ENCODE measurements at regions not wholly inside any gene's neighbourhood (a gene's known extent, or its start where the extent isn't known, plus 50 kb on each side); places are given as distances from the start of the nearest gene placed in this dataset.
"Not testable (repeated sequence)": the region's sequence is repeated elsewhere in the genome, so short reads cannot be mapped to it uniquely, and the experiment has no call there.

DNA sequence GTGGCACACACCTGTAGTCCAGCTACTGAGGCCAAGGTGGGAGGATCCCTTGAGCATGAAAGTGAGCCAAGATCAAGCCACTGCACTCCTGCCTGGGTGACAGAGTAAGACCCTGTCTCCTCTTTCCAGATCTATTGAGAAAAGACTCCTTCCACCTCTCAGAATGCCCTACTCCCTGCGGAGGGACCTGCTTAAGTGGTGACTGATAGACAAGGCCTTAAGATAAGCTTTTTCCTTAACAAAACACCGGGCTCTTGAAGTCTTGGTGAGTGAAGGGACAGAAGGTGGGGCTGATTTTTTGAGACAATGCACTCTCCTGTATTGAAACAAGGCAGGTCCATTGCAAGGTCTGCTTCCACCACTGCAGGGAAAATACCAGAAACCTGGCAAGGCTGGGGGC lies 338.4 kb upstream of the FRG2C start:
- no peak for DNase-seq

DNA sequence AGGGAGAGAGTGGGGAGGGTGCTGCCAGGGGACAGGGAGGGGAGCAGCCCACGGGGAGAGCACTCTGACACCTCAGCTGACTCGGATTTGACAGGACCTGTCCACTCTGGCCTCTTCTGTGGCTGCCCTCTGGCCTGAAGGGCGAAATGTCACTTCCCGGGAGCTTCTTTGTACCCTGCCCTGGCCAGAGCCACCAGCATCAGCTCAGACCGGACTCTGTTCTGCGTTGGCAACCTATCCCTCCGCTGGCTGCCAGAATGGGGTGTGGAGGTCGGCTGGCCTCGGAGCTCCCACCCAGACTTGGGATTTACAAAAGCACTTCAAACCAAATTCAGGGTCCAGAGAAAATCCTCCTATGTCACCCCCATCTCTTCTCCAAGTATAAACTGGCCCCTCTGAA lies 336.7 kb upstream of the FRG2C start:
- DNase-seq: no peak

- DNase-seq: no peak
Observed at GRCh38 chr3:75329476-75330097, 334.5 kb upstream of the FRG2C start.

DNA sequence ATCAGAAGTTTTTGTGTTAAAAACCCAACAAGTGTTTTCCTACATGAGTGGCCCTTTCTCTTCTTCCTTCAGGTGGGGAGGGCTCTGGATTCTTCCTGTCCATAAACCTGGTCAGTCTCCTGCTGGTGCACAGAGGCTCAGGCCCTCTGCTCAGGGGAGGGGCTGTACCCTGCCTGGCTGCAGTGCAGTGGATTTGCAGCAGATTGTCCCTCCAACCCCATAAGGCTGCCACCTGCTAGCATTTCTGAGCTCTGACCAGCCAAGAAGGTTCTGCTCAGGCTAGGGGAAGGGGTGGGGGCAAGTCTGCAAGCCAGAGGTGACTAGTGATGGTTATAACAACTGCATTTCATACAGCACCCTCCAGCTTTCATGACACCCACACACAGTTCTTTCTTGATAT lies 333.7 kb upstream of the FRG2C start:
- not testable (repeated sequence) for DNase-seq

DNA sequence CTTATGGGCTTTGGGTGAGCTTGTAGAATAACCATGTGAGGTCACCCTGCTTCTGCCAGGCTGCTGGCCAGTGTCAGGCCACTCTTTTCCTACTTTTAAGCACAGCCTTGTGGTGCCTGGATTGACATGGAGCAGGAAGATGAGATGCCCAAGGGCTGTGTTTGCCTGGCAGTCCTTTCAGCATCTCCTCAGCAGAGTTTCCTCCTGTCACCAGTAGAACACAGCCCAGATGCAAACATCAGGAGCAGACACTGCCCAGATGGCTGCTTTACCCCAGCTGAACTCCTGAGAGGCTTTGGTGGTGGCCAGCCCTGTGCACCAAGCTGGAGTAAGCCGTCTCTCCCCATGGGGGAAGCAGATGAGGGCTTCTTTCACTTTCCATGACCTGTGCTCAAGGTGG lies 332.0 kb upstream of the FRG2C start:
- DNase-seq: not testable (repeated sequence)

DNA sequence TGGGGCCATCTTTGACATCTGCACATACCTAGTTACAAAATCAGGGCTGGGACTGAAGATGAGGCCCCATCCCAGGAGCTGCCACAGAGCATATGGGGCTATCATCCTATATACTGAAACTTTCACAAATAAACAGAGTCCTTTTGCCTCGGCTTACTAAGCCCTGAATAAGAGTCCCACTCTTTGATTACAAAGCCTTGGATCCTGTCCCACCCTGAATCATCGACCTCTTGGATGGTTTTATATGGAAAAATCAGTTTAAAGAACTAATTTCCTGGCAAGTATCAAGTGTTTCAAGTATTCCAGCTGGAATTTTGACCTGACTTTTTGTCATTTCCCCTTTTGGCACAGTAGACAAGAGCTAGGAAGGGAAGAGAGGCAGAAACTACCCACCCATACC lies 331.3 kb upstream of the FRG2C start:
- no peak for DNase-seq

DNA sequence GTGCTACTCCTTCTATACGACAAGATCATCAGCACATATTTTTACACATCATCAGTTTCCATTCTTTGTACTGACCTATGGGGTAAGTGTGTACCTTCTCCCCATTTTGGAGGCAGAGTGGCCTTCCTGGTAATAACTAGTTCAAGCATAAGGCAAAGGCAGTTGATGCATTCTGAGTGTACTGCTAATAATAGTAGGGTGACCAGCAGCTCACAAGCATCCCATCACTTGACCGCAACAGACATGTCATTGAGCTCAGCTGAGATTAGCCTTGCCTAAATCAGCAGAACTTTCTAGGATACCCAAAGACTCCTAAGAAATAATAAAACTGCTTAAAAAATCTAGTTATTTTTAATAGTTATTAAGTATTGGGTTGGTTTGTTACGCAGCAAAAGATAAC lies 329.8 kb upstream of the FRG2C start:
- DNase-seq: no peak

- no peak for DNase-seq
Observed at GRCh38 chr3:75337226-75337900, 326.8 kb upstream of the FRG2C start.

DNA sequence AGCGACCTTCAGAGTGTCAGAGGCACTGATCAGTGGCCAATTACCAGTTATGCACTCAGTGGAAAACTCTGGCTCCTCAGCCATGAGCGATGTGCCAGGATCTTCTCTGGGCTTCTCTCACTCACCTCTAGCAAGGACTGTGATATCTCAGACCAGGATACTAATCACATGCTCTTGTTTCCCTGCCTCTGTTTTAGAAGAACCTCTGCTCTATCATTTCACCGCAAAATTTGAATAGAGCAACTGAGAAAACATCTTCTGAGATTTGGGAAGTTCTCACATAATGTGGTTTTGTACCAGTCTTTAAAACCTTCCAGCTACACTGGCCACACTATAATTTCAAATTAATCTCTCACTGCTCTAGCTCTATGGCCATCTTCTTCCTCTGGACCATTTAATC lies 325.8 kb upstream of the FRG2C start:
- no peak for DNase-seq

DNA sequence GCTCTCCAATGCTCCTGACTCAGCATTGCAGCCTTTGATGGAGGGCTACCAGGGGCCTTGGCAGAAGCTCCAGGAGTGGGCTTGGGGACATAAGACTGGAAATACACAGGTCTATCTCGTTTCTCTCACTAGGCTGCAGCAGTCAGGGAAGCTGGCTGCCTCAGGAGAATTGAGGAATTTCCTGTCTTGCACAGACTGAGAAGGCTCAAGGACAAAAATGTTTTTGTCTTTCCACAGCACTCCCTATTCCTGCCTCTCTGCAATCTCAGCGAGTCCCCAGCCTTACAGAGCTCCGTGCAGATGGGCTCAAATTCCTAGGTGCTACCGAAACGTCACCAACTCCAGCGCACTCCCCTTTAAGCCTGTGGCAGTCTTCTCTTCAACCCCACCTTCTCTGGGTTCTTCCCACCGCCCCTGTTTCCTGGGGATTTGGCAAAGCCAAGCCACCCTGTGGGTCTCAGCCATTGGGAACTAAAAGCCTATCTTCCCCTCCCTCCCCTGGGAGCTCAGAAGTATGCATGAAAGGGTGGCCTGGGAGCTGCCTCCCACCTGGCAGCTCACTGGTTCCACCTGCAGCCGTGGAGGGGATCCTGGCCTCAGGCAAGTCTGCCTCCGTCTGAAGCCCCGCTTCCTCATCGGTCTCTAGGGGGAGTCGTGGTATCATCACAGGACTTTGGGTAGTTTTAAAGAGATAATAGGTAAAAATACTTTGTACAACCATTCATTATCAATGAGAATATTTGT lies 322.6 kb upstream of the FRG2C start:
- DNase-seq: no peak

DNA sequence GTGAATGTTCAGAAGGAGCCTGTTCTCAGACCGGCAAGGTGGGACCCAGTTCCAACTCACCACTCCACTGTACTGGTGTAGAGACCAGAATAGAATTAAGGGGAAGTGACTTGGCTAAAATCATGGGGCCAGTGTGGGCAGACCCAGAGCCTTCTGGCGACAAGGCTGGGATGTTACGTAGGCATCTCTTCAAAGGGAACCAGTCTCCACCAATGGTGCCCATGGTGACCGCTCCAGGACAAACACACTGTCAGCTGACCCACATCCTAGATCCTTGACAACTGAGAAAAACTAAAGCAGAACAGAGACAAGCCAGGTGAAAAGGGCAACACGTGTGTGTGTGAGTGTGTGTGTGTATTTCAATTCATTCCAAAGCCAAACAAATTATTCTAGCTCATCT lies 321.7 kb upstream of the FRG2C start:
- no peak for DNase-seq

DNA sequence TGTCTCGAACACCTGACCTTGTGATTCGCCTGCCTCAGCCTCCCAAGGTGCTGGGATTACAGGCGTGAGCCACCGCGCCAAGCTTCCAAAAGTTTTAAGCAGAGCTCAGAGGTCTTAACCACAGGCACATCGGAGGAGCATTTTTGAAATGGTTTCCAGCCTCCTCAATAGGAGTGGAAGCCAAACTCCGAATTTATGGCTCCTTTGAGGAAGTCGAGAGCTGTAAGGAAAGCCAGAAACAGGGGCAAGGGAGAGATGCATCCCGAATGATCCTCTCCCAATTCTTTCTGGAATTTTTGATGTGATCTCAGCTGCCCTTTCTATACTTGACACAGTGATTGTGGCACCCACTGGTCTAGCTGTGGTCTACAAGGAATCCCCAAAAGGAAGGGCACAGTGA lies 313.6 kb upstream of the FRG2C start:
- DNase-seq: not testable (repeated sequence)

DNA sequence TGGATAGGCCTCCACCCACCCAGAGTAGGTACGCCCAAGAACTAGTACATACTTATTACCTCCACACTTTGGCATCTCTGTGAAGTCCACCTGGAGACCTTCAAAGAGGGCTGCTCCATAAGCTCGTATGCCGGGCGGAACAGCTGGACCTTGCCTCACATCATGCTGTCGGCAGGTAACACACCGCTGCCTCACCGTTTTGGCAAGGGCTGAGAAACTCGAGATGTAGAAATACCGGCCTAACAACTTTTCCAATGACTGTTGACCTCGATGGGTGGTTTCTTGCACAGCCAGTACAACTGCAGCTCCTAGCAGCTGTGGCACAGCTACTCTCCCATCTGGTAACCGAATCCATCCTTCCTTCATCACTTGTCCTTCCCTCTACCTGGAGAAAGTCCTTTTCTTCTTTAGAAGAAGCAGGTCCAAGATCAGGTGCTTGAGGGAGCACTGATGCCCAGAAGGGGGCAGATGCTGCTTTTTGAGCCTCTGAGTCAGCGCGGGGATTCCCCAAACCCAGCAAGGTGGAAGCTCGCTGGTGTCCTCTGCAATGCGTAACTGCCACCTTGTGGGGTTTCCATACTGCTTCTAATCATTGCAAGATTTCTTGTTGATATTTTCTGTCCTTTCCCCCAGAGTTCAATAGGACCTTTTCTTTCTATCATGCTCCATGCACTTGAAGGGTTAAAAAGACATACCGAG lies 301.9 kb upstream of the FRG2C start:
- DNase-seq: not testable (repeated sequence)

GRCh38 chr3:75372964-75373363 lies 291.2 kb upstream of the FRG2C start:
- not testable (repeated sequence) for DNase-seq

DNA sequence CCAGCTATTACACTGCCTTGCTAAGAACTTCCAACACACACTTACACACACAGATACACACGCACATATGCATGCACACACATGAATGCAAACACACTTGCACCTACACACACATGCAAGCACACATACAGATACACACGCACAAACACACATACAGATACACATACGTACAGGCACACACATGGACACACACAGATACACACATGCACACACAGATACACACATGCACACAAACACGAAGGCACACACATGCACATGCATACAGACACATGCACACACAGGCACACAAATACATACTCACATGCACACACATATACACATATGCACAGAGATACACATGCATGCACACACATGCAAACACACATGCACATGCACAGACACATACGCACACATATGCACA lies 284.3 kb upstream of the FRG2C start:
- not testable (repeated sequence) for DNase-seq

GRCh38 chr3:75380276-75380771 lies 283.8 kb upstream of the FRG2C start:
- DNase-seq: no peak

DNA sequence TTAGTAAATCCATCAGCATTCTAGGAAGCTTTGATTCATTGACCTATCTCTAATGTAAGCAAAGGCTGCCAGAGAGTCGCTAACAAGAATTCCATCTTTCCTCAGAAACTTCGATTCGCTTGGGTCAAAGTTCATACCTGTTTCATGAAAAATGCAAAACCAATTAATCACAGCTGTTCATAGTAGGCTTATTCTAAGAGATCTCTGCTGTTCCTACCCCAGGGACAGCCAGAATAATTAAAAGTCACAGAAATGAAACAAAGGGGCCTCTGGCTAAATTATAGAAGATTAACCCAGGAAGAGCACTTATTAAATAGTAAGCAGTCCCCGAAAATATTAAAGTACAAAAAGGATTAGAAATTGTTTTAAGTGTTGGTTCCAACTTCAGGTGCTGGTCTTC lies 280.1 kb upstream of the FRG2C start:
- DNase-seq: not testable (repeated sequence)

GRCh38 chr3:75388486-75389124 lies 275.5 kb upstream of the FRG2C start:
- not testable (repeated sequence) for DNase-seq

DNA sequence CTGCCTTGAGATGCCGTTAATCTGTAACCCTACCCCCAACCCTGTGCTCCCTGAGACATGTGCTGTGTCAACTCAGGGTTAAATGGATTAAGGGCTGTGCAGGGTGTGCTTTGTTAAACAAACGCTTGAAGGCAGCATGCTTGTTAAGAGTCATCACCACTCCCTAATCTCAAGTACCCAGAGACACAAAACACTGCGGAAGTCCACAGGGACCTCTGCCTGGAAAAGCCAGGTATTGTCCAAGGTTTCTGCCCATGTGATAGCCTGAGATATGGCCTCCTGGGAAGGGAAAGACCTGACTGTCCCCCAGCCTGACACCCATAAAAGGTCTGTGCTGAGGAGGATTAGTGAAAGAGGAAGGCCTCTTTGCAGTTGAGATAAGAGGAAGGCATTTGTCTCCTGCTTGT lies 270.8 kb upstream of the FRG2C start:
- DNase-seq: not testable (repeated sequence)

- not testable (repeated sequence) for DNase-seq
Observed at GRCh38 chr3:75394102-75394501, 270.0 kb upstream of the FRG2C start.

DNA sequence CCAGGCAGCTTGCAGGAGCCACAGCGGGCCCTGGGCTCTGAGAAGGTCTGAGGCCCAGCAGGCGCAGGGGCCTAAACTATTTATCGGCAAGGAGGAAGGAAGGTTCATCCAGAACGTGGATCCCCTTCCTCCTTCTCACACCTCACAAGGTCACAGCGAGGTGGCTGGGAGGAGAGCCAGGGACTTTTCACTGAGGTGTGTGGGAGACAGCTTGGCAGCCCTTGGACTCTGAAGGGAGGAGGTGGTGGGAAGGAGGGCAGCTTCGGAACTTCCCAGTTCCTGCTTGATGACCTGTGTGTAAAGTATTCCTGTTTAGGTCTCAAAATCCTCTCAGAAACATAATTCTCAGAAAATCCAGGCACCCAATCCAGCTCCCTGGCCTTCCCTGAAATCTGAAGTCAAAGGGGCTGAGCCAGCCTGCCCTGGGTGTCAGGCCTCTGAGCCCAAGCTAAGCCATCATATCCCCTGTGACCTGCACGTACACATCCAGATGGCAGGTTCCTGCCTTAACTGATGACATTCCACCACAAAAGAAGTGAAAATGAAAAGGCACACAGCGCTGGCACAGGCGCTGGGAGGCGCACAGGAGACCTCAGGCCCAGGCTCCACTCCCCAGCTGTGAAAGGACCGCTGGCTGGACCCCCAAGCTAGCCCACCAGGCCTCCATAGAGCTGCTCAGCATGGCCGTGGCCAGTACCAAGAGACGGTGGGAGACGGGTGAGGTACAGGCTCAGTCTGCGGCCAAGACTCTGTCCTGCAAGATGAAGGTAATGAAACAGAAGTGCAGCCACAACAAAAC lies 269.4 kb upstream of the FRG2C start:
- DNase-seq: not testable (repeated sequence)
